CD4-positive, alpha-beta T cell treated with Interleukin-17A for 4 hours (primary cell): ENCODE measurements at regions not wholly inside any gene's neighbourhood (a gene's known extent, or its start where the extent isn't known, plus 50 kb on each side); places are given as distances from the start of the nearest gene placed in this dataset.

Experiments
- DNase-seq: peaks from one replicate; pipeline ENCODE4 v3.0.0-alpha.2; 2020; ENCODE audit warnings: mixed read lengths

DNA sequence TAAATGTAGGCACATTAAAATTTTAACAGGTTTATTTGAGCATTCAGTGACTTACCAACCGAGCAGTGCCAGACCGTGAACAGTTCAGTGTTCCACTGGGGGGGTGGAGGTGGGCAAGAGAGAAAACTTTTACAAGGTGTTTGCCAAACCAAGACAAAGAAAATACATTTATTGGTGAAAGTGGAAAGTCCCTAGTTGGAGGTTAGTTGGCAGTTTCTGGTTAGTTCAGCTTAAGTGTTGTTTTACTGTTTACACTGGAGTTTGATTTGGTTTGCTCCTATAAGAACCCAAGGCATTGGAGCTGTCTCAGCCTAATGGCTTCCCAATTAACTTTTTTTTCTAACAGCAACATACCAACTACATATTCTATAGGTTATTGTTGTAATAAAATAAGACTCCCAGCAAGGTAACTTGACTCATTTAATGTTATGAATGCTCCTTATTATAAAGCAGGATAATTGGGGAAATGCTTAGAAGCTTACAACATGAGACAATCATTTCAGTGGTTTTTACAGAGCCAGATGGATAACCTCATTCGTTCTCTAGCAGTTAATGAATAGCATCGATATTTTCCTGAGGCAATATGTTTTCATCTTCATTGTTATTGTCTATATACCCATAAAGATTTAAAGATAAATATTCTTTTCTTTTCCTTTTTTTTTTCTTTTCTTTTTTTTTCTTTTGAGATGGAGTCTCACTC is 115.8 kb downstream of the ETNK1 start:
- no peak for DNase-seq

DNA sequence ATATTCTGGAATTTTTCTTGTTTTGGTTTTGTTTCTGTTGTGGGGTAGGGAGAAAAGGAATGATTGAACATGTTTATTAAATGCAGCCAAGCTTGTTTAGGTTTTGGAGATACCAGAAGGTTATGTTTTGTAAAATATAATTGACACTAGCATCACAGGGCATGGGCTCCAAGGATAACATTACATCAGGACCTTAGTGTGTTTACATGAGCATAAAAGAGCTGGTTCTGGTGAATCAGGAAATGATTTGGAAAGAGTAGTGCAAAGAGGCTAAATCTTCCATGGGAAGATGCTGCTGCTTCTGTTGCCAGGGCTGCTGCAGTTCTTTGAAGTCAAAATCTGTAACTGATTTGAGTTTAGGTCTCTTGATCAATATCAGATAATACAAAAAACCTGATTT is 118.7 kb downstream of the ETNK1 start:
- no peak for DNase-seq

DNA sequence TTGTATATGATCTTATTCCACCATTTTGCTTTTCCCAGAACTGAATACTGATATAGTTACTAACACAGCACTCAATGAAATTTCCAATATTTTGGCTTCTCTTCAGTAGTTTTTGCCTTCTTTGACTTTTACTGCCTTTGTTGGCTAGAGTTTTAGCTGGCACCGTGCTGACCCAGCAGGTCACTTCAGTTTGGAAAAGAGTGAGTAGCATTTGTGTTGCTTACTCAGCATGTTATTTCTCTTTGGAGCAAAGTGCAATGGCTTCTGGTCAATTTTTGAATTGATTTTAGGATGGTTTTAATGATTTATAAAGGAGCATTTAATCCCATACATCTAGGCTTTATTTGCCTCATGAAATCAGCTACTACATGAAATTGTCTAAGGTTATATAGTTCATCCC is 119.2 kb downstream of the ETNK1 start:
- no peak for DNase-seq

DNA sequence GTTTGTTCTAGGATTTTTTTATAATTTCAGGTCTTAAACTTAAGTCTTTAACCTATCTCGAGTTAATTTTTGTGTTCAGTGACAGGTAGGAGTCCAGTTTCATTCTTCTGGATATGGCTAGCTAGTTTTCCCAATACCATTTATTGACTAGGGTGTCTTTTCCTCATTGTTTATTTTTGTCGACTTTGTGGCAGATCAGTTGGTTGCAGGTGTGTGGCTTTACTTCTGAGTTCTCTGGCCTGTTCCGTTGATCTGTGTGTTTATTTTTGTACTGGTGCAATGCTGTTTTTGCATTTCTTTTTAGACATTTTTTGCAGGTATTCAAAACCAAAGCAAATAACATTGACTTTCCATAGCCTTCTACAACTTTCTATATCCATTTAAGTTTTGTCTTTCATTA is 121.7 kb downstream of the ETNK1 start:
- DNase-seq, result no peak

GRCh38 chr12:22755629-22756028 is 130.7 kb downstream of the ETNK1 start:
- DNase-seq, result no peak

DNA sequence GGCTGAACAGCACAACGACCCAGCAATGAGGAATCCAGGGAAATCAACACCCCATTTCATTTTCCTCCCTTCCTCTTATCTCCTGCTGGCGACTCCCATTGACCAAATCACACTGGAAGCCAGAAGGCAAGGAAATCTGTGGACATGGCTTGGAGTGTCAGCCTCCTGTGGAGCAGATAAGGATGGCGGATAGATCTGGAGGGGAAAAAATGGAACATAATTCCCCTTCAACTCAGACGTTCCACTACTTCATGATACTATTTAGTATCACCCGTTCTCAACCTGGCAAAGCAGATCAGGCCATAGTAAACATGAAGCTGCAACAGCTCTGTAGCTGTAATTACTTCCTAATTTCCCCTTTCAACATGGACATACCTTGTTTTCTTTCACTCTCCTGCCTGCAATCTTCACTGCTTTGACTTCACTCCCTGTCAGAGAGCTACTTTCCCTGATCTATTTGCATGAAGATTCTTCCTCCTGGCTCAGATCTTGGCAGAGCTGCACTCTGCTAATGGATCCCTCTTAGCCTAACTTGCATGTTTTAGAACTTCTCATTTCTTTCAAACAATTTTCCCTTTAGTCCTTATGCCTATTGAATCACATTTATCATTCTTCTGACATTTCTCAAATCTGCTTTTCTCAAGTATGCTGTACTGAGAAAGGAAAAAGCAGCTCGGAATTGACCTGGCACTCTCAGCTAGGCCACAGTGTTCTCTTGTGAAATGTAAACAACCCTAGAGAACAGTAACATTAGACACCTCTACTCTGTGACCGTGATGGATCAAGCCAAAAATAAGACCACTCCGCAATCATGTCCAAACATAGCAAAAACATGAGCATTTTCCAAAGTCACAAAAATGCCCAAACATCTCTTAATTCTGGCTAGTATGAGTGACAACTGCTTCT is 135.1 kb downstream of the ETNK1 start:
- DNase-seq, result no peak

GRCh38 chr12:22765421-22766130 is 140.6 kb downstream of the ETNK1 start:
- DNase-seq, result no peak

- DNase-seq, result no peak
Observed at GRCh38 chr12:22766911-22767420, 142.0 kb downstream of the ETNK1 start.

- DNase-seq, result no peak
Observed at GRCh38 chr12:22781339-22781738, 156.4 kb downstream of the ETNK1 start.

- DNase-seq, result no peak
Observed at GRCh38 chr12:22787557-22787956, 162.6 kb downstream of the ETNK1 start.

DNA sequence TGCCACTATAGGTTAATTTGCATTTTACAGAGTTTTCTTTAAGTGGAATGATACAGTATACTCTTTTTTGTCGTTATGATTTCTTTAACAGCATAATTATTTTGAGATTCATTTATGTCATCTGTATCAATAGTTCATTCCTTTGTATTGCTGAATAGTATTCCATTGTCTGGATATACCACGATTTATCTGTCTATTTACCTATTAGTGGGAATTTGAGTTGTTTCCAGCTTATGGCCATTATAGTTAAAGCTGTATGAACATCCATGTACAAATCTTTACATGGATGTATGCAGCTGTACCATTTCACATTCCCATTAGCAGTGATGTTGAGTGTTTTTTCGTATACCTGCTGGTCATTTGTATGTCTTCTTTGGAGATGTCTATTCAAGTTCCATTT is 163.9 kb downstream of the ETNK1 start:
- DNase-seq, result no peak

- DNase-seq, result no peak
Observed at GRCh38 chr12:22792138-22792537, 167.2 kb downstream of the ETNK1 start.

GRCh38 chr12:22794017-22794416 is 169.0 kb downstream of the ETNK1 start:
- DNase-seq, result no peak

- no peak for DNase-seq
Observed at GRCh38 chr12:22796941-22797630, 172.1 kb downstream of the ETNK1 start.

DNA sequence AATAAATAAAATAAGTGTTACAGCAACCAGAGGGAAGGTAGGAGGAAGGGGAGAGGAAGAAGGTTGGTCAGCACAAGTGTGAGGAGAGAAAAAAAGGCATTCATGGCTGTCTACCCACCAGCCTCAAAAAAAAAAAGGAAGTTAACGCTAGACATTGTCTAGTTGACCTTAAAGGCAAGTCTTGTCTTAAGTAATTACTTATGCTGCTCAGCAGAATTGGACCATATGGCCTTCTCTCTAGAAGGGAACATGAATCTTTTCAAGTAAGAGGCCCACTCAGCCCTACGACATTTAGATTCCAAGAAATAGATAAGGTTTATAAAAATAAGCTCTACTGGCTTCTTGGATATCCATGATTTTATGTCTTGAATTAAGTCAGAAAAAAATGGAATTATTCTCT is 172.7 kb downstream of the ETNK1 start:
- no peak for DNase-seq

- no peak for DNase-seq
Observed at GRCh38 chr12:22798116-22798515, 173.1 kb downstream of the ETNK1 start.

GRCh38 chr12:22799503-22799902 is 174.5 kb downstream of the ETNK1 start:
- DNase-seq, result no peak

GRCh38 chr12:22800332-22800731 is 175.4 kb downstream of the ETNK1 start:
- no peak for DNase-seq

DNA sequence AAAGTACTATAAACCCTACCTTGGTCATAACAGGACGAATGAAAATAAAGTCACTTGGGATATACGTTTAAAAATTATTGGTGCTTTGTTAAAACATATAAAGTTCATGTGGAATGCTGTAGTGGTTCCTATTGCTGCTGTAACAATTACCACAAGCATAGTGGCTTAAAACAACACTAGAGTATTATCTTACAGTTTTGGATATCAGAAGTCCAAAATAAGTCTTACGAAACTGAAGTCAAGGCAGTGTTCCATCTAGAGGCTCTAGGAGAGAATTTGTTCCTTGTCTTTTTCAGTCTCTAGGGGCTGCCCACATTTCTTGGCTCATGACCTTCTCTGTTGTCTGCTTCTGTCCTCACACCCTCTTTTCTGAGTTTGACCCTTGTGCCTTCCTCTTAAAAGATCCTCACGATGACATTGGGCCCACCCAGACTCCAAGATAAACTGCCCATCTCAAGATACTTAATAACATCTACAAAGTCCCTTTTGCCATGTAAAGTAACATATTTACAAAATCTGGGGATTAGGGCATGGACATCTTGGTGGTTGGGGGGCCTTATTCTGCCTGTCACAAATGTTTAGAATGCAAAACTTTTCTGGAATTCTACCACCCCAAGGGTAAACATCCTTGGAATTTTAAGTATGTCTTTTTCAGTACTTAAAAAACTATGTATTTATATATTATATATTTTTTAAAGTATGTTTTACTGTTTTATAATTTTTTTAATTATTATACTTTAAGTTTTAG is 178.1 kb downstream of the ETNK1 start:
- DNase-seq, result no peak

DNA sequence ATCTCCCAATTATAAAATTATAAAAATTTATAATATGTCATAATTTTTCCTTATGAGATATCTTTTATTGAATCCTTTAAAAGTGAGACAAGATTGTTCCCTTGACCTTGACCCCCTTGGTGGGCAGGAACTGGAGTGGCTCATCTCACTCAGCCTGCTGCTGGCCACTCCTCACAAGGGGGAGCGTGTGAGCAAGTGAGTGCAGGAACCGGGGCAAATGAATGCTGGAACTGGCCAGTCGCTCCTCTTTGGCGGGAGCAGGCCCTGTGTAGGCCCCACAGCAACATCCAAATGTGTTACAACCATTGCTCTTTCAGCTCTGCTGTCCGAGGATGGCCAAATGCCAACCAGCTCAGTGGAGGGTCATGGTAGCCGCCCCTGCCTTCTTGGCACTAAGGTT is 178.8 kb downstream of the ETNK1 start:
- no peak for DNase-seq

GRCh38 chr12:22808860-22809259 is 183.9 kb downstream of the ETNK1 start:
- DNase-seq, result no peak

DNA sequence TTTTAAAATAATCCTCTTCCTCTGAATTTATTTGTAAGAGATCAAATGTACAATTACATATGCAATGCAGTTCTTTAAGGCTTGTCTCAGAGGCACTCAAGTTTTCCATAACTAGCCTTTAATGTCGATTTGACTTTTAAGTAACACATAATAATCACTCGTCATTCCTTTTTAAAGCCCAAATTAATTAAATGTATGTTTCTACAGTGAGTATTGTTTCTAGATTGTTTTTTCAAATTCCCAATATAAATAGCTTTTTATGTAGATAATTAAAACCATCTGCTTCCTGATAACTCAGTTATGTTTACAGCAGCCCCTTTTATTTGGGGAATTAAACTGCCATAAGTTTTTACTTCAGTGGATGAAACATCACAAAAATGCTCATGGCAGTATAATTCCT is 185.1 kb downstream of the ETNK1 start:
- no peak for DNase-seq
